HEK293 (cell line): ENCODE measurements at regions not wholly inside any gene's neighbourhood (a gene's known extent, or its start where the extent isn't known, plus 50 kb on each side); places are given as distances from the start of the nearest gene placed in this dataset.

Experiments used
- CTCF ChIA-PET: fragments of 350-600 bp; formaldehyde crosslinking; extraction: SDS; loops from one replicate; lab custom pipeline; 2021; ENCODE audit warnings: antibody characterized with exemption; lab: Yijun Ruan, JAX
- POLR2A ChIA-PET: fragments of 300-600 bp; formaldehyde crosslinking; extraction: SDS; loops from one replicate; lab custom pipeline; 2020; ENCODE audit warnings: antibody characterized with exemption, inconsistent platforms; lab: Yijun Ruan, JAX
- H3K27ac ChIP-seq: fragments of 200-500 bp; sonication (Bioruptor generic); 2 replicates; pipeline ENCODE4 v1.5.1; 2014; ENCODE audit warnings: low read depth, low read length, control low read depth, inconsistent platforms; ENCODE audit errors: extremely low read depth
- H3K36me3 ChIP-seq, 2 experiments: fragments of 200-500 bp in 1 of 2; sonication (Bioruptor generic) in 1 of 2; 1 replicate in 1 of 2; 2 replicates in 1 of 2; pipeline ENCODE4 v1.5.1; 2014 to 2017; ENCODE audit warnings: inconsistent platforms in 2 of 2, low read length in 2 of 2; ENCODE audit not compliant: control insufficient read depth in 2 of 2, insufficient read depth in 1 of 2
- H3K4me1 ChIP-seq: fragments of 200-500 bp; sonication (Bioruptor generic); 2 replicates; pipeline ENCODE4 v1.5.1; 2014; ENCODE audit warnings: mild to moderate bottlenecking, low read length, inconsistent platforms; ENCODE audit not compliant: control insufficient read depth, insufficient read depth
- H3K4me3 ChIP-seq: 2 replicates; pipeline ENCODE4 v1.5.1; 2011; ENCODE audit warnings: low read depth, mild to moderate bottlenecking, control low read depth, low read length, moderate library complexity
- H3K9me3 ChIP-seq: fragments of 200-500 bp; sonication (Bioruptor generic); 2 replicates; pipeline ENCODE4 v1.5.1; 2014; ENCODE audit warnings: low read depth, low read length, inconsistent platforms; ENCODE audit not compliant: control insufficient read depth, insufficient read depth
- GLI4 ChIP-seq: fragments of 450-650 bp; formaldehyde crosslinking; IDR thresholded peaks from 2 replicates; pipeline ENCODE4 v1.5.1; 2016; ENCODE audit warnings: missing biosample characterization, missing genetic modification characterization
- ZBTB1 ChIP-seq: fragments of 450-650 bp; formaldehyde crosslinking; IDR thresholded peaks from 2 replicates; pipeline ENCODE4 v1.5.1; 2016; ENCODE audit warnings: missing biosample characterization, missing genetic modification characterization
- ZBTB8A ChIP-seq: fragments of 450-650 bp; formaldehyde crosslinking; IDR thresholded peaks from 2 replicates; pipeline ENCODE4 v1.5.1; 2016; ENCODE audit warnings: missing biosample characterization, missing genetic modification characterization
- ZNF138 ChIP-seq: fragments of 450-650 bp; formaldehyde crosslinking; IDR thresholded peaks from 2 replicates; pipeline ENCODE4 v1.5.1; 2016; ENCODE audit warnings: missing biosample characterization, missing genetic modification characterization, borderline replicate concordance
- ZNF157 ChIP-seq: fragments of 450-650 bp; formaldehyde crosslinking; IDR thresholded peaks from 2 replicates; pipeline ENCODE4 v1.5.1; 2016; ENCODE audit warnings: missing biosample characterization, missing genetic modification characterization
- ZNF23 ChIP-seq: fragments of 450-650 bp; formaldehyde crosslinking; IDR thresholded peaks from 2 replicates; pipeline ENCODE4 v1.5.1; 2016; ENCODE audit warnings: missing biosample characterization, missing genetic modification characterization, borderline replicate concordance
- ZNF274 ChIP-seq, 2 experiments: fragments of 200-500 bp in 1 of 2; fragments of 450-650 bp in 1 of 2; sonication (Bioruptor generic) in 1 of 2; formaldehyde crosslinking in 1 of 2; IDR thresholded peaks; 2 replicates each; pipeline versions ENCODE4 v1.5.1 to v1.6.1; 2014 to 2016; ENCODE audit warnings: borderline replicate concordance in 1 of 2, inconsistent platforms in 1 of 2, low read length in 1 of 2, missing biosample characterization in 1 of 2, missing genetic modification characterization in 1 of 2
- ZNF600 ChIP-seq: fragments of 450-650 bp; formaldehyde crosslinking; IDR thresholded peaks from 2 replicates; pipeline ENCODE4 v1.5.1; 2016; ENCODE audit warnings: missing biosample characterization, missing genetic modification characterization
- ZNF626 ChIP-seq: fragments of 450-650 bp; sonication (Bioruptor Pico); formaldehyde crosslinking; IDR thresholded peaks from 2 replicates; pipeline ENCODE4 v1.5.1; 2018; ENCODE audit warnings: missing biosample characterization, missing genetic modification characterization, inconsistent platforms
- ZNF654 ChIP-seq: fragments of 450-650 bp; formaldehyde crosslinking; IDR thresholded peaks from 2 replicates; pipeline ENCODE4 v1.5.1; 2016; ENCODE audit warnings: low read depth, missing biosample characterization, missing genetic modification characterization
- ZNF660 ChIP-seq: fragments of 450-650 bp; IDR thresholded peaks from 2 replicates; pipeline ENCODE4 v1.5.1; 2018; ENCODE audit warnings: missing biosample characterization, mild to moderate bottlenecking, missing genetic modification characterization
- ZNF664 ChIP-seq: fragments of 450-650 bp; formaldehyde crosslinking; IDR thresholded peaks from 2 replicates; pipeline ENCODE4 v1.5.1; 2016; ENCODE audit warnings: missing biosample characterization, missing genetic modification characterization
- ZNF776 ChIP-seq: fragments of 450-650 bp; formaldehyde crosslinking; IDR thresholded peaks from 2 replicates; pipeline ENCODE4 v1.5.0; 2017; ENCODE audit warnings: missing biosample characterization, missing genetic modification characterization, borderline replicate concordance
- ZNF777 ChIP-seq: fragments of 450-650 bp; formaldehyde crosslinking; IDR thresholded peaks from 2 replicates; pipeline ENCODE4 v1.5.1; 2017; ENCODE audit warnings: missing biosample characterization, missing genetic modification characterization, borderline replicate concordance
- ZNF837 ChIP-seq: fragments of 450-650 bp; formaldehyde crosslinking; IDR thresholded peaks from 2 replicates; pipeline ENCODE4 v1.5.1; 2016; ENCODE audit warnings: missing biosample characterization, missing genetic modification characterization
- TF ChIP-seq, protein P1 (sequence below): fragments of 450-650 bp; formaldehyde crosslinking; IDR thresholded peaks from 2 replicates; pipeline ENCODE4 v1.5.1; 2017; ENCODE audit warnings: missing biosample characterization, missing genetic modification characterization
- TF ChIP-seq, protein P2 (sequence below): fragments of 450-650 bp; formaldehyde crosslinking; IDR thresholded peaks from 2 replicates; pipeline ENCODE4; 2016; ENCODE audit warnings: missing biosample characterization, missing genetic modification characterization
- TF ChIP-seq, protein P3 (sequence below): fragments of 450-650 bp; formaldehyde crosslinking; IDR thresholded peaks from 2 replicates; pipeline ENCODE4 v1.5.1; 2017; ENCODE audit warnings: missing biosample characterization, missing genetic modification characterization
- TF ChIP-seq, protein P4 (sequence below): fragments of 450-650 bp; formaldehyde crosslinking; IDR thresholded peaks from 2 replicates; pipeline ENCODE4 v1.5.1; 2016; ENCODE audit warnings: missing biosample characterization, missing genetic modification characterization

DNA sequence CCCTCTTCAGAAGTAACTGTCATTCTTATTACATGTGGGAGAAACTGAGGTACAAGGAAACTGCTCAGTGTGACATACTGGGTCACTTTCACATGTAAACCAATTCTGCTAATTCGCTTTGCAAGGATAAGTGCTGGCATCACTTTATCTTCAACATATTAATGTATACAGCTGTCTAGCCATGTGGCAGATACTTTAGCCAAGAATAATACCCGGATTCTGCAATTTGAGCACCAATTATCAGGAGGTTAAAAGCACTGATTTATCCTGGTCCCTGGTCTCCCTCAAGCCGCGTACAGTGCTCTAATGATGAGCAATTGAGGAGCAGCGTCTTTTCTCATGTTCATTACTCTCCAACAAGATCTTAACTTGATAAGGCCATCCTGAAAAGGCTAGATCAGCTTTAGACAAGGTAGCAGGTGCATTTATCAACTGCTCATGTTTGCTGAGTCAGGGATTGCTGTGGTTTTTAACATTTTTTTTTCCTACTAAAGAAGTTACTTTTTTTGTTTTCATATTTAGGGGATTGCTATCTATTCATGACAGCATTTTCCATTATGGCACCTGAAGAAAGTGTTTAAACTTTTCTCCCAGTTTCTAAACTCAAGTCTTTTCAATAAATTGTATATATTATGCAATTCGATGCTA is 1066.3 kb upstream of the MAP3K7 start (continued):
- TF ChIP-seq, protein P1, sequence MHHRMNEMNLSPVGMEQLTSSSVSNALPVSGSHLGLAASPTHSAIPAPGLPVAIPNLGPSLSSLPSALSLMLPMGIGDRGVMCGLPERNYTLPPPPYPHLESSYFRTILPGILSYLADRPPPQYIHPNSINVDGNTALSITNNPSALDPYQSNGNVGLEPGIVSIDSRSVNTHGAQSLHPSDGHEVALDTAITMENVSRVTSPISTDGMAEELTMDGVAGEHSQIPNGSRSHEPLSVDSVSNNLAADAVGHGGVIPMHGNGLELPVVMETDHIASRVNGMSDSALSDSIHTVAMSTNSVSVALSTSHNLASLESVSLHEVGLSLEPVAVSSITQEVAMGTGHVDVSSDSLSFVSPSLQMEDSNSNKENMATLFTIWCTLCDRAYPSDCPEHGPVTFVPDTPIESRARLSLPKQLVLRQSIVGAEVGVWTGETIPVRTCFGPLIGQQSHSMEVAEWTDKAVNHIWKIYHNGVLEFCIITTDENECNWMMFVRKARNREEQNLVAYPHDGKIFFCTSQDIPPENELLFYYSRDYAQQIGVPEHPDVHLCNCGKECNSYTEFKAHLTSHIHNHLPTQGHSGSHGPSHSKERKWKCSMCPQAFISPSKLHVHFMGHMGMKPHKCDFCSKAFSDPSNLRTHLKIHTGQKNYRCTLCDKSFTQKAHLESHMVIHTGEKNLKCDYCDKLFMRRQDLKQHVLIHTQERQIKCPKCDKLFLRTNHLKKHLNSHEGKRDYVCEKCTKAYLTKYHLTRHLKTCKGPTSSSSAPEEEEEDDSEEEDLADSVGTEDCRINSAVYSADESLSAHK (tag by site-specific recombination): no peak
- TF ChIP-seq ZBTB1 (no peak), ZNF626 (tag by site-specific recombination) (no peak)

DNA sequence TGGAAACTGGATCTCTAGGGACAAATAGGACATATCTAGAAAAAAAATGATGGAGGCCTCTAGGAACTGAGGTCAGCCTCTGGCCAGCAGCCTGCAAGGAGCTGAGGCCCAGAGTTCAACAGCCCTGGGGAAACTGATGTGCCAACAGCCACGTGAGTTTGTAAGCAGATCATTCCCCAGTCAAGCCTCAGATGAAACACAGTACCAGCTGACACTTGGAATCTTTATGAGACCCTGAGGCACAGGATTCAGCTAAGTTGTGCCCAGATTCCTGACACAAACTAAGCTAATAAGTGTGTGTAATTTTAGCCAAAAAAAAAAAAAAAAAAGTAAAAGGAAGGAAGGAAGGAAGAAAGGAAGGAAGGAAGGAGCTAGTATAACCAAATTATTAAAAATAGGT is 1059.8 kb upstream of the MAP3K7 start:
- TF ChIP-seq ZNF157 (tag by site-specific recombination): no peak
- Histone ChIP-seq H3K27ac (no peak overlapping the region), H3K36me3 (no peaks in the 10 kb centered on the region), H3K4me3 (no peak overlapping the region), H3K9me3 (no peaks in the 10 kb centered on the region), H3K4me1 (no peaks in the 10 kb centered on the region)
- ChIA-PET POLR2A (no interaction called here), CTCF (interaction anchor here (0.7 kb wide), 1 partner anchor 608 kb away, joined by 4 read pairs; no protein-coding TSS in a partner anchor)

DNA sequence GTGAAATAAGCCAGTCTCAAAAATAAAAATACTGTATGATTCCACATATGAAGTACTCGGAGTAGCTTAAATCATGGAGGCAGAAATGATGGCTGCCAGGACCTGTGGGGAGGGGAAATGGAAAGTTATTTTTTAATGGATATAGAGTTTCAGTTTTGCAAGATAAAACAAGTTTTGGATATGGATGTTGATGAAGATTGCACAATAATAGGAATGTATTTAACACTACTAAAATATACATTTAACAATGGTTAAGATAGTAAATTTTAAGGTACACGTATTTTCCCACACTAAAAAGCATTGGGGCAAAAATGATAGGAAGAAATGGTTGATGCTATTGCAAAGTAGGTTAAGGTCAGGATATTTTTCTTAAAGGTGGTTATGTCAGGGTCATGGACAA is 1058.9 kb upstream of the MAP3K7 start:
- Histone ChIP-seq H3K9me3 (no peaks in the 10 kb centered on the region), H3K4me3 (no peak overlapping the region), H3K36me3 (no peaks in the 10 kb centered on the region), H3K27ac (no peak overlapping the region), H3K4me1 (no peaks in the 10 kb centered on the region)
- ChIA-PET POLR2A (interaction anchor here (0.6 kb wide), 1 partner anchor 56 kb away, joined by 3 read pairs; no protein-coding TSS in a partner anchor), CTCF (interaction anchor here (0.5 kb wide), 1 partner anchor 303 kb away, joined by 4 read pairs; no protein-coding TSS in a partner anchor)
- TF ChIP-seq ZNF777 (tag by site-specific recombination) (no peak), ZNF23 (tag by site-specific recombination) (no peak), ZNF837 (no peak), ZNF626 (tag by site-specific recombination) (no peak), ZBTB8A (tag by site-specific recombination) (no peak), ZNF664 (tag by site-specific recombination) (no peak)

DNA sequence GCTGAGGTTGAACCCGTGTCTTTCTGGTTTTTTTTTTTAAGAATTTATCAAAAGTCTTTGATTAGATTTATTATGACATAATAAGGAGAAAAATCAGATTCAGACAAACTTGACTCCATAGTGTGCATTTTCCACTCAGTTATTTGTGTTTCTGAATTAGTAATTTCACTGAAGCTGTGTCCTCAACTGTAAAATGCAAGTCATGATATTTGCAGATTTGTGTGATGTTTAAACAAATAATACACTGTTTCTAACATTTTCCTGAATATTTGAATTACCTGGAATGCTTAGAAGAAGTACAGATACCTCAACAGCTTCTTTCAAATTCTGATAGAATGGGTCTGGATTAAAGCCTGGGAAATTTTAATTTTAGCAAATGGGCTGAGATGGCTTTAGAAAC is 1050.3 kb upstream of the MAP3K7 start:
- Histone ChIP-seq H3K36me3 (no peaks in the 10 kb centered on the region), H3K9me3 (no peaks in the 10 kb centered on the region), H3K4me1 (no peaks in the 10 kb centered on the region), H3K27ac (no peak overlapping the region), H3K4me3 (no peak overlapping the region)
- CTCF ChIA-PET: interaction anchor here (0.6 kb wide), 1 partner anchor 560 kb away, joined by 3 read pairs; no protein-coding TSS in a partner anchor
- POLR2A ChIA-PET: interaction anchor here (0.6 kb wide), 1 partner anchor 1342 kb away, joined by 3 read pairs; no protein-coding TSS in a partner anchor
- TF ChIP-seq, protein P2, sequence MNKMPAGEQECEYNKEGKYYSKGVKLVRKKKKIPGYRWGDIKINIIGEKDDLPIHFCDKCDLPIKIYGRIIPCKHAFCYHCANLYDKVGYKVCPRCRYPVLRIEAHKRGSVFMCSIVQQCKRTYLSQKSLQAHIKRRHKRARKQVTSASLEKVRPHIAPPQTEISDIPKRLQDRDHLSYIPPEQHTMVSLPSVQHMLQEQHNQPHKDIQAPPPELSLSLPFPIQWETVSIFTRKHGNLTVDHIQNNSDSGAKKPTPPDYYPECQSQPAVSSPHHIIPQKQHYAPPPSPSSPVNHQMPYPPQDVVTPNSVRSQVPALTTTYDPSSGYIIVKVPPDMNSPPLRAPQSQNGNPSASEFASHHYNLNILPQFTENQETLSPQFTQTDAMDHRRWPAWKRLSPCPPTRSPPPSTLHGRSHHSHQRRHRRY (tag by site-specific recombination): no peak
- TF ChIP-seq ZNF654 (tag by site-specific recombination) (no peak), ZNF776 (tag by site-specific recombination) (no peak), ZNF138 (tag by site-specific recombination) (no peak), ZNF660 (tag by site-specific recombination) (no peak), ZNF600 (no peak), ZNF274 (IDR thresholded peaks at IDR 0.05; ENCODE audit: low read length) (no peak), ZNF274 (tag by site-specific recombination; IDR thresholded peaks at IDR 0.05; ENCODE audit: borderline replicate concordance) (no peak), GLI4 (tag by site-specific recombination) (no peak)
- TF ChIP-seq, protein P3, sequence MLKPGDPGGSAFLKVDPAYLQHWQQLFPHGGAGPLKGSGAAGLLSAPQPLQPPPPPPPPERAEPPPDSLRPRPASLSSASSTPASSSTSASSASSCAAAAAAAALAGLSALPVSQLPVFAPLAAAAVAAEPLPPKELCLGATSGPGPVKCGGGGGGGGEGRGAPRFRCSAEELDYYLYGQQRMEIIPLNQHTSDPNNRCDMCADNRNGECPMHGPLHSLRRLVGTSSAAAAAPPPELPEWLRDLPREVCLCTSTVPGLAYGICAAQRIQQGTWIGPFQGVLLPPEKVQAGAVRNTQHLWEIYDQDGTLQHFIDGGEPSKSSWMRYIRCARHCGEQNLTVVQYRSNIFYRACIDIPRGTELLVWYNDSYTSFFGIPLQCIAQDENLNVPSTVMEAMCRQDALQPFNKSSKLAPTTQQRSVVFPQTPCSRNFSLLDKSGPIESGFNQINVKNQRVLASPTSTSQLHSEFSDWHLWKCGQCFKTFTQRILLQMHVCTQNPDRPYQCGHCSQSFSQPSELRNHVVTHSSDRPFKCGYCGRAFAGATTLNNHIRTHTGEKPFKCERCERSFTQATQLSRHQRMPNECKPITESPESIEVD (tag by site-specific recombination): no peak
- TF ChIP-seq, protein P4, sequence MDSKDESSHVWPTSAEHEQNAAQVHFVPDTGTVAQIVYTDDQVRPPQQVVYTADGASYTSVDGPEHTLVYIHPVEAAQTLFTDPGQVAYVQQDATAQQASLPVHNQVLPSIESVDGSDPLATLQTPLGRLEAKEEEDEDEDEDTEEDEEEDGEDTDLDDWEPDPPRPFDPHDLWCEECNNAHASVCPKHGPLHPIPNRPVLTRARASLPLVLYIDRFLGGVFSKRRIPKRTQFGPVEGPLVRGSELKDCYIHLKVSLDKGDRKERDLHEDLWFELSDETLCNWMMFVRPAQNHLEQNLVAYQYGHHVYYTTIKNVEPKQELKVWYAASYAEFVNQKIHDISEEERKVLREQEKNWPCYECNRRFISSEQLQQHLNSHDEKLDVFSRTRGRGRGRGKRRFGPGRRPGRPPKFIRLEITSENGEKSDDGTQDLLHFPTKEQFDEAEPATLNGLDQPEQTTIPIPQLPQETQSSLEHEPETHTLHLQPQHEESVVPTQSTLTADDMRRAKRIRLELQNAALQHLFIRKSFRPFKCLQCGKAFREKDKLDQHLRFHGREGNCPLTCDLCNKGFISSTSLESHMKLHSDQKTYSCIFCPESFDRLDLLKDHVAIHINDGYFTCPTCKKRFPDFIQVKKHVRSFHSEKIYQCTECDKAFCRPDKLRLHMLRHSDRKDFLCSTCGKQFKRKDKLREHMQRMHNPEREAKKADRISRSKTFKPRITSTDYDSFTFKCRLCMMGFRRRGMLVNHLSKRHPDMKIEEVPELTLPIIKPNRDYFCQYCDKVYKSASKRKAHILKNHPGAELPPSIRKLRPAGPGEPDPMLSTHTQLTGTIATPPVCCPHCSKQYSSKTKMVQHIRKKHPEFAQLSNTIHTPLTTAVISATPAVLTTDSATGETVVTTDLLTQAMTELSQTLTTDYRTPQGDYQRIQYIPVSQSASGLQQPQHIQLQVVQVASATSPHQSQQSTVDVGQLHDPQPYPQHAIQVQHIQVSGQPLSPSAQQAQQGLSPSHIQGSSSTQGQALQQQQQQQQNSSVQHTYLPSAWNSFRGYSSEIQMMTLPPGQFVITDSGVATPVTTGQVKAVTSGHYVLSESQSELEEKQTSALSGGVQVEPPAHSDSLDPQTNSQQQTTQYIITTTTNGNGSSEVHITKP (tag by site-specific recombination): no peak
